H1 (cell line): ENCODE measurements at regions not wholly inside any gene's neighbourhood (a gene's known extent, or its start where the extent isn't known, plus 50 kb on each side); places are given as distances from the start of the nearest gene placed in this dataset.

ENCODE experiments used
- EGR1 ChIP-seq: IDR thresholded peaks from 2 replicates; pipeline ENCODE4 v1.6.1; 2011; ENCODE audit warnings: low read depth, low read length, borderline replicate concordance
- EZH2 ChIP-seq: fragments of 200-600 bp; sonication (generic); IDR thresholded peaks from 2 replicates; pipeline ENCODE4 v1.7.1; 2012; ENCODE audit warnings: low read depth, mild to moderate bottlenecking, moderate library complexity, low read length, inconsistent platforms; ENCODE audit not compliant: severe bottlenecking
- JUND ChIP-seq: IDR thresholded peaks from 2 replicates; pipeline ENCODE4 v1.6.1; 2011; ENCODE audit warnings: mild to moderate bottlenecking, improper control_type of control experiment, low read length
- POLR2A ChIP-seq, 2 experiments: IDR thresholded peaks; 1 replicate in 1 of 2; 2 replicates in 1 of 2; pipeline ENCODE4 v1.6.1; 2011; ENCODE audit warnings: low read depth in 2 of 2, low read length in 2 of 2, mild to moderate bottlenecking in 2 of 2; ENCODE audit errors: control extremely low read depth in 1 of 2
- POLR2AphosphoS5 ChIP-seq: IDR thresholded peaks from 2 replicates; pipeline ENCODE4 v1.6.1; 2011; ENCODE audit warnings: low read depth, low read length
- SIN3A ChIP-seq, 2 experiments: IDR thresholded peaks in 1 of 2; conservative IDR thresholded peaks in 1 of 2; 2 replicates each; pipeline ENCODE4 v1.6.1; 2011 to 2012; ENCODE audit warnings: low read length in 2 of 2, improper control_type of control experiment in 1 of 2, low read depth in 1 of 2, mild to moderate bottlenecking in 1 of 2
- SP1 ChIP-seq: IDR thresholded peaks from 2 replicates; pipeline ENCODE4 v1.6.1; 2011; ENCODE audit warnings: low read depth, low read length
- SRF ChIP-seq: IDR thresholded peaks from 2 replicates; pipeline ENCODE4 v1.6.1; 2011; ENCODE audit warnings: mild to moderate bottlenecking, low read depth, low read length, moderate library complexity
- TF ChIP-seq, protein P1 (sequence below), 3 experiments: IDR thresholded peaks; 1 replicate in 2 of 3; 2 replicates in 1 of 3; pipeline versions ENCODE4 v1.5.1 to v1.6.1; 2011; ENCODE audit warnings: low read length in 3 of 3, mild to moderate bottlenecking in 3 of 3, inconsistent platforms in 2 of 3, low read depth in 1 of 3, moderate library complexity in 1 of 3; ENCODE audit not compliant: insufficient read depth in 1 of 3; ENCODE audit errors: control extremely low read depth in 1 of 3
- TF ChIP-seq, protein P2 (sequence below): IDR thresholded peaks from 2 replicates; pipeline ENCODE4 v1.6.1; 2012; ENCODE audit warnings: inconsistent platforms

DNA sequence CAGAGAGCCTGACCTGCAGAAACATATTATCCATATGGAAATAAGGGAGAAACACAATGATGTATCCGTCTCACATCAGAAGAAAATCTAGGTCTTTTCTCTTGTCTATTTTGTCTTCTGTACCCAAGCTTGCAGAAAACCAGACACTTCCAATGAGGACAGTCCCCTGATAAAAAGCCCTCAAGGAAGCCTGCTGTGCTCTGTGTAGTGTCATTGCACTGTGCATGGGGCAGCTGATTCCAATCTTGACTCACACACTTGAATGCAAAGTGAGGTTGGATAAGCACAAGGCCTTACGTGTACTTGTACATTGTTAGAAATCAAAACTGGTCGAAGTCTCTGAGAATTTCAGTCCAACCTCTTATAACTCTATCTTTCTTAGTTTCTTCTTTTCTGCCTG is 256.6 kb upstream of the MYOCD start:
- TF ChIP-seq, protein P1, sequence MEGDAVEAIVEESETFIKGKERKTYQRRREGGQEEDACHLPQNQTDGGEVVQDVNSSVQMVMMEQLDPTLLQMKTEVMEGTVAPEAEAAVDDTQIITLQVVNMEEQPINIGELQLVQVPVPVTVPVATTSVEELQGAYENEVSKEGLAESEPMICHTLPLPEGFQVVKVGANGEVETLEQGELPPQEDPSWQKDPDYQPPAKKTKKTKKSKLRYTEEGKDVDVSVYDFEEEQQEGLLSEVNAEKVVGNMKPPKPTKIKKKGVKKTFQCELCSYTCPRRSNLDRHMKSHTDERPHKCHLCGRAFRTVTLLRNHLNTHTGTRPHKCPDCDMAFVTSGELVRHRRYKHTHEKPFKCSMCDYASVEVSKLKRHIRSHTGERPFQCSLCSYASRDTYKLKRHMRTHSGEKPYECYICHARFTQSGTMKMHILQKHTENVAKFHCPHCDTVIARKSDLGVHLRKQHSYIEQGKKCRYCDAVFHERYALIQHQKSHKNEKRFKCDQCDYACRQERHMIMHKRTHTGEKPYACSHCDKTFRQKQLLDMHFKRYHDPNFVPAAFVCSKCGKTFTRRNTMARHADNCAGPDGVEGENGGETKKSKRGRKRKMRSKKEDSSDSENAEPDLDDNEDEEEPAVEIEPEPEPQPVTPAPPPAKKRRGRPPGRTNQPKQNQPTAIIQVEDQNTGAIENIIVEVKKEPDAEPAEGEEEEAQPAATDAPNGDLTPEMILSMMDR (IDR thresholded peaks at IDR 0.05; ENCODE audit: control extremely low read depth in 1 of 3, insufficient read depth in 1 of 3, low read depth in 1 of 3, low read length in 3 of 3) = no peak
- no peak for TF ChIP-seq SP1
- no peak for TF ChIP-seq EGR1
- TF ChIP-seq POLR2A (IDR thresholded peaks at IDR 0.05; ENCODE audit: control extremely low read depth in 1 of 2, low read depth in 2 of 2, low read length in 2 of 2) = no peak
- no peak for TF ChIP-seq SIN3A (conservative IDR thresholded peaks at IDR 0.05 in 1 of 2, IDR thresholded peaks at IDR 0.05 in 1 of 2; ENCODE audit: low read depth in 1 of 2, low read length in 2 of 2)
- TF ChIP-seq, protein P2, sequence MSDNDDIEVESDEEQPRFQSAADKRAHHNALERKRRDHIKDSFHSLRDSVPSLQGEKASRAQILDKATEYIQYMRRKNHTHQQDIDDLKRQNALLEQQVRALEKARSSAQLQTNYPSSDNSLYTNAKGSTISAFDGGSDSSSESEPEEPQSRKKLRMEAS = no peak
- TF ChIP-seq EZH2 = no peak
- no peak for TF ChIP-seq JUND
- no peak for TF ChIP-seq SRF
- no peak for TF ChIP-seq POLR2AphosphoS5
